GM11168 (cell line): ENCODE measurements at regions not wholly inside any gene's neighbourhood (a gene's known extent, or its start where the extent isn't known, plus 50 kb on each side); places are given as distances from the start of the nearest gene placed in this dataset.

ENCODE experiments used
- in situ Hi-C: fragments of 300-500 bp; cut with MboI; formaldehyde crosslinking; loops from one replicate; pipeline ENCODE4 v1.12.0; 2022; ENCODE audit warnings: low sequenced_read_pairs; ENCODE audit not compliant: unreplicated experiment

GRCh38 chr17:12421646-12422306 lies 243.9 kb upstream of the MYOCD start:
- in situ Hi-C loops = no loop called here

- in situ Hi-C loops = no loop called here
Measured at GRCh38 chr17:12422651-12423050, 243.0 kb upstream of the MYOCD start.

- in situ Hi-C loops = no loop called here
Measured at GRCh38 chr17:12423337-12423736, 242.4 kb upstream of the MYOCD start.

DNA sequence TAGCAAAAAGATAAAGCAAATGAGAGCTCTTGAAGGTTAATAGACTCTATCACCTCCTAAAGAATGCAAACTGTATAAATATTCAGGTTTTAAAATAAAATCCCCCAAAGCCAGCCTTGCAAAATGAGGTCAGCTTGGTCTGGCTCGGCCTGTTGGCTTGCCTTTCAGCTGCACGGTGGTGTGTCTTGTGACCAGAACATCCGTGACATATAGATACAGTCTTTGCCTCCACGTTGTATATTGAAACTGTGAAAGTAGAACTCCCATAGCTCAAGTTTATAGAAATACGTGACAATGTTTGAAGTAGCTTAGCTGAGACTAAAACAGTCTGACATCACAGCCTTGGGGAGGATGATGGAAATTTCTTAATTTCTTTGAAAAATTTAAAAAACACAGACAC lies 236.6 kb upstream of the MYOCD start:
- in situ Hi-C loops = no loop called here

- in situ Hi-C loops = no loop called here
Measured at GRCh38 chr17:12431188-12431587, 234.5 kb upstream of the MYOCD start.

DNA sequence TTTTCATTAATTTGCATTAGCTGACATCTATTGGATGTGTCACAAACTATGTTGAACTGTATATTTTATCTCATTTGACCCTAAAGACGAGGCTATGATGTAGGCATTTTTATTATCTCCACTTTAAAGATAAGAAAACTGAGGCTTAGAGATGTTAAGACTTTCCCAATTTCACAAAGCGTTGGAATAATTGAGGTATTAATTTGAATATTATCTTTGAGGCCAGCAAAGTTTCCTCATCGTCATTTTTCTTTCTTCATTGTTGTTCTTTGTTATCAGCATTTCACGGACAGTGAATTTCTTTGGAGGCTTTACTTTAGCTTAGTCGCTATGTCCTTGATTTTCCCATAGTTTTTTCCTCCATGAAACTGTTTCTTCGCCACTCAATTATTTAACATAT lies 227.5 kb upstream of the MYOCD start:
- in situ Hi-C loops = no loop called here

- in situ Hi-C loops = no loop called here
Measured at GRCh38 chr17:12438813-12439586, 226.7 kb upstream of the MYOCD start.

- in situ Hi-C loops = no loop called here
Measured at GRCh38 chr17:12445331-12445730, 220.4 kb upstream of the MYOCD start.

GRCh38 chr17:12457493-12457892 lies 208.2 kb upstream of the MYOCD start:
- in situ Hi-C loops = no loop called here

- in situ Hi-C loops = no loop called here
Measured at GRCh38 chr17:12459736-12460135, 206.0 kb upstream of the MYOCD start.

- in situ Hi-C loops = no loop called here
Measured at GRCh38 chr17:12463102-12463501, 202.6 kb upstream of the MYOCD start.

GRCh38 chr17:12472252-12473173 lies 193.2 kb upstream of the MYOCD start:
- in situ Hi-C loops = no loop called here

DNA sequence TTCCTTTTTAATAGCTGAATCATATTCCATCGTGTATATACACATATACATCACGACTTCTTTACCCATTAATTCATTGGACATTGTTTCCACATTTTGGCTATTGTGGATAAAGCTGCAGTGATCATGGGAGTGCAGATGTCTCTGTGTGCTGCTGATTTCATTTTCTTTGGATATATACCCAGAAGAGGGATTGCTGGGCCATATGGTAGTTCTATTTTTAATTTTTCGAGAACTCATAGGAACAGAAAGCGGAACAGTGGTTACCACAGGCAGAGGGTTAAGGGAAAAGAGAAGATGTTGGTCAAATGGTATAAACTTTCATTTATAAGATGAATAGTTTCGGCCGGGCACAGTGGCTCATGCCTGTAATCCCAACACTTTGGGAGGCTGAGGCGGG lies 187.4 kb upstream of the MYOCD start:
- in situ Hi-C loops = no loop called here

DNA sequence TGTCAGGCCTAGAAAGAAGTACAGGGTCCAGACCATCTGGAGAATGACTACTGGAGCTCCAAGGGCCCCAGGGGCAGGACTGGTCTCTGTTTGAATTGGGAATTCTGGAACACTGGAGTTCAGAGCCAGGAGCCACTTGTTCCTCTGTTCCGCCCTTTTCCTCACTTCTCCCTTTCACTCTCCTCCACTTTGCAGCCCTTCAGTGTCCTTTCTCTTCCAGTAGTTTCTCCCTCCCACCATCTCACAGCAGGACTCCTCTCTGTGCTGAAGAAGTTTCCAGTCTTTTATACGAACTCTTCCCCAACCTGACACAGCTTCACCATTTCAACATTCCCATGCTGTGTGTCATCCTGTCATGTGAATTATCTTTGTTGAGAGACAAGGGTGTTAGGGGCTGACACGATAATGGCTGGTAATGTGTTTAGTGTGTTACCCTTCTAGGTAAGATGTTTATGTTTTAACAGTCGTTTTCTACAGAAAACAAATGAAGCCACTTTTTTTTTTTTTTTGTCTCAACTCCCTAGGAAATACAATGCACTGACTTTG lies 180.3 kb upstream of the MYOCD start:
- in situ Hi-C loops = no loop called here

GRCh38 chr17:12489325-12489724 lies 176.4 kb upstream of the MYOCD start:
- in situ Hi-C loops = no loop called here

DNA sequence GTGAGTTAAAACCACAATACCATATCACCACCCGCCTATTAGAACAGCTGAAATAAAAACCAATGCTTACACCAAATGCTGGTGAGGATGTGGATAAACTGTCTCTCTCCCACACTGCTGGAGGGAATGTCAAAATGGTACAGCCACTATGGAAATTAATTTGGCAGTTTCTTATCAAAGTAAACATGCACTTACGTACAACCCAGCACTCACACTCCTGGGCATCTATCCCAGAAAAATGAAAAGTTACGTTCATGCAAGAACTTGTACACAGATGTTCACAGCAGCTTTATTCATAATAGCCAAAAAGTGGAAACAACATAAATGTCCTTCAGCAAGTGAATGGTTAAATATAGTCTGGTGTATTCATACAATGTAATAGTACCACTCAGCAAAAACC lies 173.2 kb upstream of the MYOCD start:
- in situ Hi-C loops = no loop called here

GRCh38 chr17:12505866-12506265 lies 159.8 kb upstream of the MYOCD start:
- in situ Hi-C loops = no loop called here

DNA sequence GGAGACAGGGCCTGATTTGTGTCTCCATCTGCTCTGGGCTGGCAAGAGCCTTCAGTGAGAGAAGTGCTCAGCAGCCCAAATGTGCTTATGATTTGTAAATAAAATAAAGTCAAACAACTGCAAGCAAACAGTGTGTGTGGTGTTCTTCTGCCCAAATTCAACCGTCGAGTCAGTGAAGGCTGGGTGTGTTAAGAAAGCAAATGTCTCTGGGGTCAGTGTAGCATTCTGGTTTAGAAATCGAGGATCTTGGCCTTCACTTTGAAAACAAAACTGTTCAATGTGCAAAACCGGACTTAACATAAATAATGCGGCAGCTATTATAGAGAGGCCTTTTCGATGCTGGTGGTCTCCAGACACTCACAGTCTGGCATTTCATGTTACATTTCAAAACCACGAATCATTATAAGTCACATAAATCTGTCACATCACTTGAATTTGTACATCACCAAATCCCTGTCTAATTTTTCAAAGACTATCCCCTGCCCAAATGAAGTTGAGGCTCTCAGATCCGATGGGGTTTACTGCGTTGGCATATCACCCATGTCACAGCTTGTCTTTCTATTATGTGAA lies 158.6 kb upstream of the MYOCD start:
- in situ Hi-C loops = no loop called here

DNA sequence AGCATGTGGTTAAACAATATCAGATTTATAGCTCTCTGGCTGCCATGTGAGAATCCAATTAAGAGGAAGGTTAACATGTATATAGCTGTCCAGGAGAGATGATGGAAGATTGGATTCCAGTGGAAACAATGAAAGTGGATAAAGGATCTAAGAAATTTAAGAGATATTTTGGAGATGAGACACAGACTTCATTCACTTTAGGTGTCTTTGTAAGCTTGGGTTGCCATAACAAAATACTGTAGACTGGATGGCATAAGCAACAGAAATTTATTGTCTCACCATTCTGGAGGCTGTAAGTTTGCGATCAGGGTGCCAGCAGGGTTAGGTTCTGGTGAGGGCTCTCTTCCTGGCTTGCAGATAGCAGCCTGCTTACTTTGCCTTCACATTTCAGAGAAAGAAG lies 155.9 kb upstream of the MYOCD start:
- in situ Hi-C loops = no loop called here

- in situ Hi-C loops = no loop called here
Measured at GRCh38 chr17:12510535-12510934, 155.2 kb upstream of the MYOCD start.
